ENCODE measurements at regions not wholly inside any gene's neighbourhood (a gene's known extent, or its start where the extent isn't known, plus 50 kb on each side); places are given as distances from the start of the nearest gene placed in this dataset.

DNA sequence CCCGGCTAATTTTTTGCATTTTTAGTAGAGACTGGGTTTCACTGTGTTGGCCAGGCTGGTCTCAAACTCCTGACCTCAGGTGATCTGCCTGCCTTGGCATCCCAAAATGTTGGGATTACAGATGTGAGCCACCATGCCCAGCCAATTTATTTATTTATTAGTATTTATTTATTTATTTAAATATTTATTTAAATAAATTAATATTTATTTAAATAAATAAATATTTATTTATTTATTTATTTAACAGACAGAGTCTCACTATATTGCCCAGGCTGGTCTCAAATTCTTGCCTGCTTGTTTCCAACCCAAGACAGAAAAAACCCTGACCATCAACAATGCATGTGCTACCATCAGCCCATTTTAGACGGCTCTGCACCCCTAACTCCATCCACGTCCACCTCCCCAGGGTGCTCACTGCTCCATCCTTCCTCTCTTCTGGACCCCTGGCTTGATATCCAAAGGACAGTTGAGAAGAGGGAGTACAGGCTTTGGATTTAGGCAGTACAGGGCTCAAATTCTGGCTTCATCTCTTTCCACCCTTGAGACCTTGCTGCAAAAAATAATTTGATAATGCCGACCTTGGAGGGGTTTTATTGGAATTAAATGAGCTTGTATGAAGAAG lies 232.6 kb downstream of the MED10 start:
- Mint-ChIP-seq H3K4me1 (no peaks in the 10 kb centered on the region), H3K9me3 (no peaks in the 10 kb centered on the region), H3K36me3 (no peaks in the 10 kb centered on the region), H3K27ac (no peak overlapping the region), H3K4me3 (no peak overlapping the region), H3K27me3 (peaks cover 10% of the 10 kb centered on the region)

DNA sequence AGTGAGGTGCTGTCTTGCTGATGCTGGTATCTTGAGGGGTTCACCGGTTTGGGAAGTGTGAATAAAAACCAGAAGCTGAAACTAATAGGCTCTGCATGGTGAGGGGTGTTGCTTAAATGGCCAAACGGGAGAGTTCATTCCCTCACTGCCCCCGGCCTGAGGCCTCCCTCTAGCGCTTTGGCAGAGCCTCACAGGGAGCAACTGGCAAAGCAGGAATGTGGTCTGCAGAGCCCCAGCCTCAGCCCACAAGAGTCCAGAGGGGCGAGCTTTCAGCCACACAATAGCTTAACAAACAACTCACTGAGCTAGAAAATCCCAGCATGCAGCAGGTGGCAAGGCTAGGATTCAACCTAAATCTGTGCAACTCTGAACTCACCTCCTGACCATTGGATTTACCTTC lies 234.8 kb downstream of the MED10 start:
- Mint-ChIP-seq H3K9me3 (no peaks in the 10 kb centered on the region), H3K4me3 (no peak overlapping the region), H3K36me3 (no peaks in the 10 kb centered on the region), H3K27ac (no peak overlapping the region), H3K4me1 (no peaks in the 10 kb centered on the region), H3K27me3 (peaks cover 14% of the 10 kb centered on the region)

DNA sequence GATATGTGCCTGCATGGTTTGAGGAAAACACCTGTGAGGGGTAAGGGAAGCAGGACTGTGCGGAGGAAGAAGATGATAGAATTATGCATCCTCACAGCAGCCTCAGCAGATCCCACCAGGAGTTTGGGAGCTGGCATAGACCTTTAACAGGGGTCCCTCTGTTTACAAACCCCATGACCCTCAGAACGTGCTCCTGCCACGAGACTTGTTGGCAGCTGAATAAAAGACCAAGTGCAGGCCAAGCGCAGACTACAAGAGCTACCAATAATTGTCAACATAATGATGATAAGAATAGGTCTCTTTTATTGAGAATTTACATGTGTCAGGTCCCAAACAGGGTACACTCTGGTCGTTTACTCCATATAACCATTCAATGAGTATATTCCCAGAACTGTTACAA lies 236.0 kb downstream of the MED10 start:
- no peaks in the 10 kb centered on the region for H3K36me3 Mint-ChIP-seq
- no peaks in the 10 kb centered on the region for H3K9me3 Mint-ChIP-seq
- H3K4me1 Mint-ChIP-seq = no peaks in the 10 kb centered on the region
- peaks cover 13% of the 10 kb centered on the region for H3K27me3 Mint-ChIP-seq
- H3K27ac Mint-ChIP-seq = no peak overlapping the region
- H3K4me3 Mint-ChIP-seq = no peak overlapping the region

DNA sequence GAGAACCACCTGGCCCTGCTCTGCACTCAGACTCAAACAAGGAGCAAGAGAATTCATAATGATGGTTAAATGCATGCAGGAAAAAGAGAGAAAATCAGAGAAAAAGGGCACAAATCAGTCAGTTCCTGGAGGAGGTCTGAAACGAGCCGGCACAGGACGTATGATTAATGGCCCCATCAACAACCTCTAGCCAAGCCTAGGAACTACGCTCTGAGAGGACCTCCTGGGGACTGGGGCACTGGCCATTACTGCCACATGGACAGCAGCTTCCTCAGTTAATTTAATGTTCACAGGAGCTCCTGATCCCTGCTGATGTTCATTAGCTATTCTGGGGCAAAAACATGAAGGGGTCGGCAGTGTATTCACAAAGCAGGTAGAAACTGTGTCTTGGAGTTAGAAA lies 238.1 kb downstream of the MED10 start:
- H3K27ac Mint-ChIP-seq = no peak overlapping the region
- peaks cover 5% of the 10 kb centered on the region for H3K27me3 Mint-ChIP-seq
- H3K4me1 Mint-ChIP-seq = no peaks in the 10 kb centered on the region
- no peaks in the 10 kb centered on the region for H3K9me3 Mint-ChIP-seq
- H3K36me3 Mint-ChIP-seq = no peaks in the 10 kb centered on the region
- H3K4me3 Mint-ChIP-seq = no peak overlapping the region

GRCh38 chr5:6135977-6136376 lies 242.4 kb downstream of the MED10 start:
- no peak overlapping the region for H3K4me3 Mint-ChIP-seq
- no peak overlapping the region for H3K27ac Mint-ChIP-seq
- H3K27me3 Mint-ChIP-seq = peaks cover 5% of the 10 kb centered on the region
- H3K36me3 Mint-ChIP-seq = no peaks in the 10 kb centered on the region
- H3K4me1 Mint-ChIP-seq = no peaks in the 10 kb centered on the region
- no peaks in the 10 kb centered on the region for H3K9me3 Mint-ChIP-seq

DNA sequence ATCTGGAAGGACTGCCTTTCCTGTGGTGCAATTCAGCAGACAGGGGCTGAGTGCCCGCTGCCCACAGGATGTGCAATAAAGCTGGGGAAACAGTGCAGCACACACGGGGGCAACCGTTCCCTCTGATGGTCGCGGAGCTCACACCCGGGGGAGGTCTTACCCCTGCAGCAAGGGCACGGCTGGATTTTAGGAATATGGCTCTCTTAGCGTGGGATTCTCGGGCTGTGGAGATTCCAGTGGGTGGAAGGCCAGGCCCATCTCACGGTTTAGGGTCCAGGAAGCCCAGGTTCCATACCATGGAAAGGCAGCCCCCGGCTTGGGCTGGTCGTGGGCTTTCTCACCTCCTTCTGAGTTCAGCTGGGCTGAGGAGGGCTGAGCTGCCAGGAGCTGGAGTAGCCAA lies 244.1 kb downstream of the MED10 start:
- Mint-ChIP-seq H3K36me3 (no peaks in the 10 kb centered on the region), H3K9me3 (no peaks in the 10 kb centered on the region), H3K27ac (no peak overlapping the region), H3K27me3 (peaks cover 3% of the 10 kb centered on the region), H3K4me1 (no peaks in the 10 kb centered on the region), H3K4me3 (no peak overlapping the region)

GRCh38 chr5:6125781-6126180 lies 252.6 kb downstream of the MED10 start:
- H3K36me3 Mint-ChIP-seq = no peaks in the 10 kb centered on the region
- no peaks in the 10 kb centered on the region for H3K4me1 Mint-ChIP-seq
- peaks cover 19% of the 10 kb centered on the region for H3K9me3 Mint-ChIP-seq
- no peak overlapping the region for H3K27ac Mint-ChIP-seq
- no peak overlapping the region for H3K4me3 Mint-ChIP-seq
- H3K27me3 Mint-ChIP-seq = peaks cover 5% of the 10 kb centered on the region

DNA sequence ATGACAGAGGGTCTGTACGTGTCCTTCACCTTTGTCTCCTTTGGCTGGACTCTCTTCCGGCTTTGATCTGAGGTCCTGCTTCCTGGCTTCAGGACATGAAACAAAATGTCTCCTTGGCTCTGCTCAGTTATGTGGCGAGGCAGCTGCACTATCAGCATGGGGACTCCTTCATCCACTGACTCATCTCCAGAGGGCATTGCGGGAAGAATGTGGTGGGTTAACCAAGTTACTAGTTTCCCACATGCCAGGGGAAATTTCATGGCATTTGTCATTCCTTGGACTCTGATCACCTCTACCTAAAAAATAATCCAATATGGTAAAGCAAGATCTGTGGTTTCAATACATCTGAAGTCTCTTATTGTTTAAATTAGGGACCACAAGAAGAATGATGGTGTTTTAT lies 259.7 kb downstream of the MED10 start:
- Mint-ChIP-seq H3K27me3 (peaks cover 3% of the 10 kb centered on the region), H3K4me3 (no peak overlapping the region), H3K27ac (no peak overlapping the region), H3K36me3 (no peaks in the 10 kb centered on the region), H3K4me1 (no peaks in the 10 kb centered on the region), H3K9me3 (no peaks in the 10 kb centered on the region)

GRCh38 chr5:6117212-6117611 lies 261.1 kb downstream of the MED10 start:
- Mint-ChIP-seq H3K36me3 (no peaks in the 10 kb centered on the region), H3K4me3 (no peak overlapping the region), H3K4me1 (no peaks in the 10 kb centered on the region), H3K27ac (no peak overlapping the region), H3K27me3 (peaks cover 3% of the 10 kb centered on the region), H3K9me3 (no peaks in the 10 kb centered on the region)

DNA sequence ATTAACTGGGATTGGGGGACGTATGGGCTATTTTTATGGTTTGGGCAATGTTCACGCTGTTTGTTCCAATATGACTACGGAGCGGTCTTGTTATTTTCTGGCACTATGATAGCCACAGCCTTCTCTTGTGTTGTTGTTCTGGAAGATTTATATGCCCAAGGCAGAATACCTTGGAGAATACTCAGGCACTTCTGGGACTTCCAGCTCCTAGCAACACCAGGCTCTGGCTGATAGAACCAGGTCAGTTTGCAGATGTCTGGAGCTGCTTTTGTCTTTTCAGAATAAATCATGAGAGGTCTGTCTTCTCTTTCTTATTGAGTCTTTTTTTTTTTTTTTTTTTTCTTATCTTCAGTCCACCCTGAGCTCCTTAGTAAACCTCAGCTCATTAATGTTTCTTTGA lies 262.5 kb downstream of the MED10 start:
- Mint-ChIP-seq H3K4me3 (no peak overlapping the region), H3K27me3 (no peaks in the 10 kb centered on the region), H3K4me1 (no peaks in the 10 kb centered on the region), H3K36me3 (no peaks in the 10 kb centered on the region), H3K27ac (no peak overlapping the region), H3K9me3 (no peaks in the 10 kb centered on the region)

DNA sequence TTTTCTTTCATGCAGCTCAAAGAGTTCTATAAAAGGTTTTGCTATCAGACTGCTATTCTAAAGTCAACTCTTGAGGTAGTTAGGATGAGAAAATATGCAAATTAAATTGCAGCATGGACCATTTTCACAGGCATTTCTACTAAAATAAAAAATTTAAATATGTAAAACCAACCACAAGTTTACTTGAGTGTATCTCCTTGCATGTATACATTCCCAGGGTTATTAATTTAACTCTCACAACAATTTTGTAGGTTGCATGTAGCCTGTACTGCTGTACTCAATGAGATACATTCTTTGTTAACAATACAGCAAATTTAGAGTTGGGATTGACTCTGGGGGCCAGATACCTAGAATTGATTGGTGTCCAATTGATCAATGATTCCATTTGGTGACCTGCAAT lies 265.8 kb downstream of the MED10 start:
- no peaks in the 10 kb centered on the region for H3K36me3 Mint-ChIP-seq
- H3K9me3 Mint-ChIP-seq = no peaks in the 10 kb centered on the region
- no peak overlapping the region for H3K27ac Mint-ChIP-seq
- H3K4me3 Mint-ChIP-seq = no peak overlapping the region
- H3K27me3 Mint-ChIP-seq = no peaks in the 10 kb centered on the region
- H3K4me1 Mint-ChIP-seq = no peaks in the 10 kb centered on the region

- H3K27me3 Mint-ChIP-seq = no peaks in the 10 kb centered on the region
- no peaks in the 10 kb centered on the region for H3K36me3 Mint-ChIP-seq
- no peak overlapping the region for H3K4me3 Mint-ChIP-seq
- H3K9me3 Mint-ChIP-seq = no peaks in the 10 kb centered on the region
- H3K4me1 Mint-ChIP-seq = no peaks in the 10 kb centered on the region
- H3K27ac Mint-ChIP-seq = no peak overlapping the region
Observed at GRCh38 chr5:6112125-6112524, 266.2 kb downstream of the MED10 start.

DNA sequence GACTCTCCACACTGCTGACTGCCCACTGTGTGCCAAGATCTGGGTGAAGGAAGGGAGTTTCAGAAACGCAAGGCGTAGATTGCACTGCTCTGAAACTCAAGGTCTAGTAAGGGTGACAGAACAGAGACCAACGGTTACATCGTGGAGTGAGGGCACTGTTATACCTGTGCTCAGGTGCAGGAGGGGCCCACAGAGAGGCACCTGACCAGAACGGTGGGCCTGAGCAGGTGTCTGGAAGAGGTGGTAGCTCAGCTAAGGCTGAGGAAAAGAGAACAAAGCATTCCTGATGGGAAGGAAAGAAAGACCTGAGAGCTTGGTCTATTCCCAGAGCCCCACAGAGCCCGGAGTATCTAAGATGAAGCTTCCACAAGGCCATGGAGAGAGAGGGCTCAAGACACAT lies 267.2 kb downstream of the MED10 start:
- Mint-ChIP-seq H3K27ac (no peak overlapping the region), H3K4me3 (no peak overlapping the region), H3K36me3 (no peaks in the 10 kb centered on the region), H3K9me3 (no peaks in the 10 kb centered on the region), H3K27me3 (no peaks in the 10 kb centered on the region), H3K4me1 (no peaks in the 10 kb centered on the region)

DNA sequence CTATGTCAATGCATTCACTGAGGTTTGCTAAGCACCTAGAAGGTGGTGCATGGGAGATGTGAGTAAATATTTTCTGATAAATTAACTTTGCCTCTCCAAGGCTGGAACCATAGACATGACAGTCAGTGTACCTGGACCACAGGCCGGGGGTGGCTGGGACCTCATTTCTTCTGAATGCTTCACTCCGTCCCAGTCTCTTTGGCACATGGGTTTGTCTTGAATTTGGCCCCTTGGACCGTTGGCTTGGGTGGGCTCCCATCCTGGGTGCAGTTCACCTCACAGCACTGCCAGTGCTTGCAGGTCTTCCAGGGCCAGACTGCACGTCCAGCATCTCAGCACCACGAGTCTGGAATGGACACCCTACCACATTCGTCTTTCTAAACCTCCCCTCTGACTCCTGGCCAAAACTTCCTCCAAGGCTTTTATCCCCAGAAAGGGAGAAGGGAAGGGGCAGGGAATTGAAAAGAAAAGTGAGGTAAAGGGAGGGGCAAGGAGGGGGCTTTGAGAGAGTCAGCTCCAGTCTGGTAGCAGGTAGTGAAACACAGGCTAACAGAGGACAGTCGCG lies 267.8 kb downstream of the MED10 start:
- no peak overlapping the region for H3K27ac Mint-ChIP-seq
- H3K36me3 Mint-ChIP-seq = no peaks in the 10 kb centered on the region
- H3K27me3 Mint-ChIP-seq = no peaks in the 10 kb centered on the region
- H3K9me3 Mint-ChIP-seq = no peaks in the 10 kb centered on the region
- no peaks in the 10 kb centered on the region for H3K4me1 Mint-ChIP-seq
- no peak overlapping the region for H3K4me3 Mint-ChIP-seq

GRCh38 chr5:6108981-6109825 lies 269.1 kb downstream of the MED10 start:
- Mint-ChIP-seq H3K27me3 (no peaks in the 10 kb centered on the region), H3K4me1 (no peaks in the 10 kb centered on the region), H3K9me3 (no peaks in the 10 kb centered on the region), H3K27ac (no peak overlapping the region), H3K4me3 (no peak overlapping the region), H3K36me3 (no peaks in the 10 kb centered on the region)

- Mint-ChIP-seq H3K4me1 (no peaks in the 10 kb centered on the region), H3K27ac (no peak overlapping the region), H3K9me3 (no peaks in the 10 kb centered on the region), H3K36me3 (no peaks in the 10 kb centered on the region), H3K27me3 (no peaks in the 10 kb centered on the region), H3K4me3 (no peak overlapping the region)
Observed at GRCh38 chr5:6108540-6108848, 269.9 kb downstream of the MED10 start.
